ENCODE measurements at regions not wholly inside any gene's neighbourhood (a gene's known extent, or its start where the extent isn't known, plus 50 kb on each side); places are given as distances from the start of the nearest gene placed in this dataset.

- no peak for DNase-seq
Measured at GRCh38 chr10:78700816-78701520, 367.8 kb upstream of the ZMIZ1 start.

- no peak for DNase-seq
Measured at GRCh38 chr10:78702186-78702585, 366.6 kb upstream of the ZMIZ1 start.

- DNase-seq, result no peak
Measured at GRCh38 chr10:78702876-78703275, 365.9 kb upstream of the ZMIZ1 start.

- DNase-seq, result no peak
Measured at GRCh38 chr10:78703593-78703992, 365.2 kb upstream of the ZMIZ1 start.

- no peak for DNase-seq
Measured at GRCh38 chr10:78706256-78706655, 362.5 kb upstream of the ZMIZ1 start.

GRCh38 chr10:78706726-78707540, 361.8 kb upstream of the ZMIZ1 start:
- no peak for DNase-seq

- DNase-seq, result no peak
Measured at GRCh38 chr10:78707745-78708144, 361.0 kb upstream of the ZMIZ1 start.

- DNase-seq, result no peak
Measured at GRCh38 chr10:78712147-78712546, 356.6 kb upstream of the ZMIZ1 start.

- DNase-seq, result no peak
Measured at GRCh38 chr10:78713659-78714058, 355.1 kb upstream of the ZMIZ1 start.

GRCh38 chr10:78714225-78714624, 354.5 kb upstream of the ZMIZ1 start:
- no peak for DNase-seq

GRCh38 chr10:78715435-78715834, 353.3 kb upstream of the ZMIZ1 start:
- no peak for DNase-seq

- no peak for DNase-seq
Measured at GRCh38 chr10:78716043-78716660, 352.6 kb upstream of the ZMIZ1 start.

GRCh38 chr10:78717200-78717599, 351.6 kb upstream of the ZMIZ1 start:
- no peak for DNase-seq

GRCh38 chr10:78718032-78718572, 350.7 kb upstream of the ZMIZ1 start:
- DNase-seq, result no peak

- no peak for DNase-seq
Measured at GRCh38 chr10:78719276-78719675, 349.5 kb upstream of the ZMIZ1 start.

- no peak for DNase-seq
Measured at GRCh38 chr10:78720091-78720490, 348.7 kb upstream of the ZMIZ1 start.

GRCh38 chr10:78721231-78721630, 347.5 kb upstream of the ZMIZ1 start:
- DNase-seq, result no peak

GRCh38 chr10:78724846-78725245, 343.9 kb upstream of the ZMIZ1 start:
- no peak for DNase-seq

GRCh38 chr10:78726171-78726570, 342.6 kb upstream of the ZMIZ1 start:
- DNase-seq, result no peak

GRCh38 chr10:78727251-78727650, 341.5 kb upstream of the ZMIZ1 start:
- no peak for DNase-seq

- no peak for DNase-seq
Measured at GRCh38 chr10:78727728-78728127, 341.0 kb upstream of the ZMIZ1 start.

- no peak for DNase-seq
Measured at GRCh38 chr10:78728176-78728575, 340.6 kb upstream of the ZMIZ1 start.

- DNase-seq, result no peak
Measured at GRCh38 chr10:78729366-78729765, 339.4 kb upstream of the ZMIZ1 start.

GRCh38 chr10:78729800-78730199, 339.0 kb upstream of the ZMIZ1 start:
- DNase-seq, result no peak

All from NCI-H2081 (cell line).